GM03348 (cell line): ENCODE measurements at regions not wholly inside any gene's neighbourhood (a gene's known extent, or its start where the extent isn't known, plus 50 kb on each side); places are given as distances from the start of the nearest gene placed in this dataset.

Experiments used
- DNase-seq: peaks from one replicate; pipeline ENCODE4 v3.0.0; 2012; ENCODE audit warnings: low spot score

DNA sequence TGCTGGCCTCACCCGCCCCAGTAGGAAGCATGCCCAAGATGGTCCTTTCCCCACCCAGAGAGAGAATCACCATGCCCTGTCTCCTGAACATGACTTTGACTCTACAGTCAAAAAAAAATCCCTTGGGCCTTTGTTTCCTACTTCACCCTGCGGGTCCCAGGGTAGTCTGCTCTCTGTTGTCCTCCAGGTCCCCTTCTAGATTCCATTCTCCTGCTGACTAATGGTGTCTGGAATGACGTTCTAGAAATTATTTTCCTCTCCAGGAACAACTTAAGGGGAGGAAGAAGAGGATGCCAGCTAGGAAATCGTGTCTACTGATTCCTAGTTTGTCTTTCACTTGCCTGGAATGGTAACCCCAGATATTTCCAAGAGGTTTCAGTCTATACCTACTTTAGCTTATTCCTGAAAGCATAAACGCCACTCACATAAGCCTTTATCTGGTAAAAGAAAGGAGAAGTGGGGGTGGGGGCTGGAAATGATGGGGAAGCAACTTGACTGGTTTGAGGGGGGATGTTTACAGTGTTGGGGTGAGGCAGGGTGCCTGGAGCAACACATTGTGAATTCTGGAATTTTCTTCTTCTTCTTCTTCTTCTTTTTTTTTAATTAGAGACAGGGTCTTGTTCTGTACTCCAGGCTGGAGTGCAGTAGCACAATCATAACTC is 93.9 kb downstream of the SNX18 start:
- peak; percentile 57 for DNase-seq

DNA sequence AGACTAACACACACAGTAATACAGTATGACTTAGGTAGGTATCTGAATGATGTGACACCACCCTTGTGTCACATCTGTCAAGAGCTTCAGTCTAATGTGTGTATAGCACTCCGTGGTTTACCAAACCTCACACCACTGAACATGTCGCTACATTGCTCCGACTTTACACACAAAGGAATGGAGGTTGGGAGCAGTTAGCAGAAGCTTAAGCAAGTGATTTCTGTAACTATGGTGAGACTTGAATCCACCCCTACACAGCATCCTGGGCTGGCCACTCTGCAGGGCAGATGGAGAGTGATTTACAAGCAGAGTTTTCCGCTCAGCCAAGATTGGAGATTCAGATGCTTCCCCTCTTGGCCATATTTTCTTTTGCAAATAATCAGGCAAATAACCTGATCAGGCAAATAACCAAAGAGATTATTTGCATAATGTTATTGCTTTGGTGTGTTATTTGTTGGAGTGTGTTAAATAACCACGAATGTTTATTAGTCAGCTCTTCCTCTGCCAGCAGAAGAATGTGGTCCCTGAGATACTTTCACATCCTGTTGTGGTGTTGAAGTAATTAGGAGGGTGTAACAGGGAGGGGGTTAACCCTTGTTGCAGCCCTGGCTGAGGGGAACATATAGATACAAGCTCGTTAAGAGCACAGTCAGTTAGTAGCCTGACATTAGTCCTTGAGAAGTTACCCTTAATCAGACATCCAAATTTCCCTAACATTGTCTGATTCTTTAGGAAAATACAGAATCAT is 92.8 kb downstream of the SNX18 start:
- DNase-seq, result peak; percentile 58

DNA sequence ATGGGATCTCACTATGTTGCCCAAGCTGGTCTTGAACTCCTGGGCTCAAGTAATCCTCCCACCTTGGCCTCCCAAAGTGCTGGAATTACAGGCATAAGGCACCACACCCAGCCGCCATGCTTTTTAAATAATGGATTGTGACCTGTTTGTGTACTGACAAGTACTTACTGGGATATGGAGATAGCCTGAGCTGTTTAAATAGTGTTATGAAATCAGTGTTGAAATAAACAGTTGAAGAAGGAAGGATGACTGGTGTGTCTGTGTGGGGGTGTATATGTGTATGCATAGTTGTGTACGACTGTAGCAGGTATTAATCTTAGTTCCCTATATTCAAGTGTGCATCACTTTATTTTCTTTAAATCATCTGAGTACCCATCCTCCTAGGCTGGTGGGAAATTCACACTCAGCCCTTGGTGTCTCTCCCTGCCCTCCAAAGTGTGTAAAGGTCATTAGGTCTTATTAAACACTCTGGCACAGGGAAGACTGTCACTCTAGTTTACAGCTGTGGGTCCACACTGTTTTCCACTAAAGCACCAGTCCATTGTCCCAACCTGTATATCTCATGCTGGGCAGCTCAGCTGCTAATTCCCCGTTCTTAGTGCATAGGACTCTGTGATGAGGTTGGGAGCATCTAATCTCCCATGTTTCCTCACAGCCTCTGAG is 91.0 kb downstream of the SNX18 start:
- DNase-seq, result no peak

DNA sequence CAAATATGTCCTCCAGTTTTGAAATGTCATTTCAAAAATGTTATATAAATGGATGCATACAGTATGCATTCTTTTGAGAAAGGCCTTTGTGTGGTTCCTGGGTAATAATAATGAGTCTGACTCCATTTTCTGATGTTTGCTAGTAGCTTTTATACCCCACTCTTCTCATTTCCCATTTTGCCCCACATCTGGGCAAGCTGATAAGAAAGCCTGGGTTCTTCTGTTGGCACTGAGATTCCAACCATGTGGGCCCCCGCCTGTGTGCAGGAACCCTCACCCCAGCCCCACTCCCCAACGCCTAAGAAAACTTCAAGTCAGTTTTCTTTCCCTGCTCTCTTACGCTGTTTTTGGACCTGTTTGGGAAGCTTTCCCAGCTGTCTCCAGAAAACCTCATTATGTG is 89.4 kb downstream of the SNX18 start:
- DNase-seq, result no peak

DNA sequence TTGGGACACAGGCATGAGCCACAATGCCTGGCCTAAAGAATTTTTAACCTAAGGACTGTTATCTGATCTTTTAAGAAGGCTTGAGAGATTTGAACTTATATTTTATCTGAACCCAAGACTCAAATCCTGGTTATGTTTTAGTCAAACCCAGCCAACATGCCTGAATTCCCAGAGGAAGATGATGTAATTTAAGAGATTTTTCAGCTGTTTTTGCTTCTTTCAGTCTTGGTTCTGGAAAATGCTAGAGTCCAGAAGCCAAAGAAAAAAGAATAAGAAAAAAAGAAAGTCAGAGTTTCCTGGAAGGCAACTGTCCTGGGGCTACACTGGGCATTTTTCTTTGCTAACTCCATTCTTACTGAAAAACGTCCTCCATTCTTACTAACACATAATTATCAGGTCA is 85.8 kb downstream of the SNX18 start:
- DNase-seq, result peak; percentile 43

DNA sequence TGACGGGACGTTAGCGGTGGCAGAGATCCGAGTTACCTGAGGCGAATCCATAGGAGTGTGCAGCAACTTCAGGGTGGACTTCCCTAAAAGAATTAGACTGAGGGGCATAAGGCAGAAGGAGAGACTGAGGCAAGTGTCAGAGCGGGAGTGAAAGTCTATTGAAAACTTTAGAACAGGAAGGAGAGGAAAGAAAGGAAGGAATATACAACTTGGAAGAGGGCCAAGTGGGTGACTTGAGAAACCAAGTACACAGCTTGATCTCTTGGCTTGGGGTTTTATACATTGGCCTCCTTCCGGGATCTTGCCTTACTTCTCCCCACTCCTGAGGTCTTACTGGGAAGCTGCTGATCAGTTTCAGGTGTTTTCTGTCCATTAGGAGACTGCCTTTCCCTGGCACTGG is 84.9 kb downstream of the SNX18 start:
- DNase-seq, result no peak

DNA sequence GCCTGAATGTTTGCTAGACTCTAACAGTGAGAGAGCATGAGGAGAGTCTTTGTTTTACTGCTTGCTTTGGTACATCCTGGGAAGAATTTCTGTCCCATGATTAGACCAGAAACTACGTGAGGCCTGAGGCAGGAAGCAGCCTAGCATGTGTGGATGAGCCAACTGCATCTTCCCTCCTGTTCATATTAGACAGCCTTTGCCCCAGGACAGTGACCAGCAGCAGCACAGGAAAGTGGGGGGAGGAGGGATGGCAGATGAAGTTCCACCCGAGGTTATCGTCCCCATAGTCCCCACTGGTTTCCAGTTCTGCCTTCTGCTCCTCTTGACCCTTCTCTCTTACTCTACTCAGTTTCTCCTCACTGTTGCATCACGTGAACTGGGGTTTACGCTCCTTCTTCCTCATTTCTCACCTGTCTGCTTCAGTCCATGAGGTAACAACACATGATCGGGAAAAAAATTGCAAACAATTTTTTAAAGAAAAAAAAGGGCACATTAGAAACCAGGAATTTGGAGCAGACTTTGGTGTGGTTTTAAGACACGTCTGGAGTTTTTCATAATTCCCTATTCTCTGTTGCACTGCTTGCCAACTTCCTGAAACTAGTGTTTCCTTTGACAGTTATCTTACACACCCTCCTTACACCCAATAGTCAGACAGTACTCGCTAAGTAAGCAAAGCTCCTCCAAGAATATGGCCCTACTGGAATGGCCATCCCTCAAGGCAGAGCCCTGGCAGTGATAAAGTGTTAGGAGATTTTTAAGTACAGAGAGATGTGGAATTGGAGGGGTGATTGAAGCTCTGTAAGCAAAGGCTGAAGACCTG is 84.1 kb downstream of the SNX18 start:
- no peak for DNase-seq
